Liver (tissue), 8 donors: ENCODE measurements at regions not wholly inside any gene's neighbourhood (a gene's known extent, or its start where the extent isn't known, plus 50 kb on each side); places are given as distances from the start of the nearest gene placed in this dataset.

Experiments
- DNase-seq: peaks from one replicate; pipeline ENCODE4 v3.0.0-alpha.2; 2017; ENCODE audit warnings: low spot score
- H3K27ac ChIP-seq, 2 donors: one replicate each; pipeline ENCODE4 v1.7.0; 2013; ENCODE audit warnings: inconsistent platforms in 2 of 2, low read length in 2 of 2, control low read depth in 1 of 2, low read depth in 1 of 2, mild to moderate bottlenecking in 1 of 2
- H3K27me3 ChIP-seq, 4 donors: one replicate each; pipeline versions ENCODE4 v1.6.1 to v1.7.0; 2013; ENCODE audit warnings: low read length in 3 of 4, inconsistent platforms in 1 of 4, mild to moderate bottlenecking in 1 of 4, moderate library complexity in 1 of 4; ENCODE audit not compliant: control insufficient read depth in 4 of 4, insufficient read depth in 4 of 4
- H3K36me3 ChIP-seq, 4 donors: one replicate each; pipeline versions ENCODE4 v1.6.1 to v1.7.0; 2013; ENCODE audit warnings: low read length in 3 of 4, mild to moderate bottlenecking in 3 of 4, low read depth in 1 of 4, moderate library complexity in 1 of 4; ENCODE audit not compliant: control insufficient read depth in 4 of 4, insufficient read depth in 3 of 4
- H3K4me1 ChIP-seq, 4 donors: one replicate each; pipeline versions ENCODE4 v1.6.1 to v1.7.0; 2013; ENCODE audit warnings: low read length in 3 of 4, mild to moderate bottlenecking in 3 of 4, moderate library complexity in 1 of 4; ENCODE audit not compliant: control insufficient read depth in 4 of 4, insufficient read depth in 4 of 4
- H3K4me3 ChIP-seq, 3 donors: one replicate each; pipeline versions ENCODE4 v1.6.1 to v1.7.0; 2013; ENCODE audit warnings: low read length in 3 of 3, control low read depth in 1 of 3, low read depth in 1 of 3, mild to moderate bottlenecking in 1 of 3
- H3K9ac ChIP-seq, 2 donors: one replicate each; pipeline ENCODE4 v1.7.0; 2013; ENCODE audit warnings: low read length in 2 of 2, mild to moderate bottlenecking in 2 of 2, moderate library complexity in 2 of 2, control low read depth in 1 of 2, low read depth in 1 of 2
- H3K9me3 ChIP-seq, 4 donors: one replicate each; pipeline versions ENCODE4 v1.6.1 to v1.7.0; 2013; ENCODE audit warnings: low read length in 3 of 4; ENCODE audit not compliant: control insufficient read depth in 4 of 4
- EGR1 ChIP-seq, 2 donors: IDR thresholded peaks; 2 replicates each; pipeline ENCODE4 v1.6.1; 2016 to 2018; ENCODE audit warnings: antibody characterized with exemption in 2 of 2, low read depth in 2 of 2
- FOXA1 ChIP-seq: IDR thresholded peaks from 2 replicates; pipeline ENCODE4 v1.6.1; 2016; ENCODE audit warnings: antibody characterized with exemption
- GABPA ChIP-seq, 2 donors: IDR thresholded peaks in 1 of 2; conservative IDR thresholded peaks in 1 of 2; 2 replicates each; pipeline ENCODE4 v1.6.1; 2016; ENCODE audit warnings: antibody characterized with exemption in 2 of 2, mild to moderate bottlenecking in 1 of 2, moderate library complexity in 1 of 2
- HNF4A ChIP-seq, 2 donors: conservative IDR thresholded peaks; 2 replicates each; pipeline ENCODE4 v1.6.1; 2016; ENCODE audit warnings: antibody characterized with exemption in 2 of 2, mild to moderate bottlenecking in 2 of 2
- HNF4G ChIP-seq: IDR thresholded peaks from 2 replicates; pipeline ENCODE4 v1.6.1; 2016; ENCODE audit warnings: antibody characterized with exemption
- JUND ChIP-seq, 2 donors: IDR thresholded peaks; 2 replicates each; pipeline ENCODE4 v1.6.1; 2016; ENCODE audit warnings: antibody characterized with exemption in 2 of 2
- NR2F2 ChIP-seq: IDR thresholded peaks from 2 replicates; pipeline ENCODE4 v1.6.1; 2016; ENCODE audit warnings: antibody characterized with exemption
- RAD21 ChIP-seq, 2 donors: IDR thresholded peaks; 2 replicates each; pipeline ENCODE4 v1.6.1; 2016; ENCODE audit warnings: antibody characterized with exemption in 2 of 2, mild to moderate bottlenecking in 2 of 2
- RXRA ChIP-seq, 2 donors: IDR thresholded peaks; 2 replicates each; pipeline ENCODE4 v1.6.1; 2017 to 2018; ENCODE audit warnings: antibody characterized with exemption in 2 of 2, mild to moderate bottlenecking in 1 of 2
- SP1 ChIP-seq: IDR thresholded peaks from 2 replicates; pipeline ENCODE4 v1.6.1; 2018; ENCODE audit warnings: antibody characterized with exemption, mild to moderate bottlenecking
- TAF1 ChIP-seq: conservative IDR thresholded peaks from 2 replicates; pipeline ENCODE4 v1.6.1; 2016; ENCODE audit warnings: antibody characterized with exemption, mild to moderate bottlenecking
- YY1 ChIP-seq: IDR thresholded peaks from 2 replicates; pipeline ENCODE4 v1.6.1; 2016; ENCODE audit warnings: antibody characterized with exemption, mild to moderate bottlenecking
- whole genome bisulfite sequencing: extraction: QIAGEN DNeasy Blood & Tissue Kit; methylation state at CpG from one replicate; pipeline ENCODE4 v1.1.7; 2013; 5-methylcytosine and 5-hydroxymethylcytosine counted together
- TF ChIP-seq, protein P1 (sequence below): fragments of 150-350 bp; IDR thresholded peaks from 2 replicates; pipeline ENCODE4 v1.5.1; 2017; ENCODE audit warnings: improper control_type of control experiment, low read depth, low read length; ENCODE audit not compliant: missing input control
- TF ChIP-seq, protein P2 (sequence below): IDR thresholded peaks from 2 replicates; pipeline ENCODE4 v1.6.1; 2016; ENCODE audit warnings: antibody characterized with exemption, mild to moderate bottlenecking
- TF ChIP-seq, protein P3 (sequence below): IDR thresholded peaks from 2 replicates; pipeline ENCODE4 v1.6.1; 2016; ENCODE audit warnings: antibody characterized with exemption
- TF ChIP-seq, protein P4 (sequence below): IDR thresholded peaks from 2 replicates; pipeline ENCODE4 v1.6.1; 2016; ENCODE audit warnings: antibody characterized with exemption
- TF ChIP-seq, protein P5 (sequence below): IDR thresholded peaks from 2 replicates; pipeline ENCODE4 v1.6.1; 2016; ENCODE audit warnings: antibody characterized with exemption
- donor health status: healthy.
- donor health status: healthy.
- donor health status: healthy.
- donor health status: healthy.
- donor health status: healthy.

DNA sequence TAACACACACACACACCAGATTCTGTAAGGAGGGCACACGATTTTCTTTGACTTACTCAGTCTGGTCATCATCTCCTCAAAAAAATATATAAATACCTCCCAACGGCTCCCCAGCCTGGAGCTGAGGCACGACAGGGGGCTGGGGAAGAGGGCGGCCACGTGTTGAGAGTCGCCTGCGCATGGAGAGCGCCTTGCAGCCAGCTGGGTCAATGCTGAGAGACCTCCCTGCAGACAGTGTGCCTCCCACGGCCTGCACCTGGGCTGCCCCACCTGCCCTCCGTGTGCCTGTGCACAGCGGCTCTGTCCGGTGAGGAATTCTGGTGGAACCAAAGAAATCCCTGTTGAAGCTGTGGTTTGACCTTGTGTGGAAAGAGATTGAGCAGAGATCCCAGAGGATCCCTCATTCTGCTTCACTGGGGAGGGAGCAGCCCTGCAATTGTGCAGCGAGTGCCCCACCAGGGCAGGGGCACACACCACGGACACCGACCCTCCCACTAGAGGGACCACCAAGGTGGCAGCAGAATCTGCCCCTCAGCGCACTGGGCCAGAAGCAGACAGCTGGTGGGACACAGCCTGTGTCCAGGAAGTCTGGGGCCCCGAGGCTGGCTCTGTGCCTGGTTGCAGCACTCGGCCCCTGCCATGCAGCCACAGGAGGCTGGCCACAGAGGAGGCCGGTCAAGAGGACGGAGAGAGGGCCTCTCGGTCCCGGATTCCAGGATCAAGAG lies 150.5 kb upstream of the PPP2R2D start:
- no peak overlapping the region for H3K9ac ChIP-seq
- peaks cover 0 to 8% (median 5%) of the 10 kb centered on the region in 4 donors for H3K4me1 ChIP-seq
- WGBS = 86% methylated on average over 22 of the region's 22 CpGs
- no peaks in the 10 kb centered on the region for H3K36me3 ChIP-seq
- TF ChIP-seq, protein P1, sequence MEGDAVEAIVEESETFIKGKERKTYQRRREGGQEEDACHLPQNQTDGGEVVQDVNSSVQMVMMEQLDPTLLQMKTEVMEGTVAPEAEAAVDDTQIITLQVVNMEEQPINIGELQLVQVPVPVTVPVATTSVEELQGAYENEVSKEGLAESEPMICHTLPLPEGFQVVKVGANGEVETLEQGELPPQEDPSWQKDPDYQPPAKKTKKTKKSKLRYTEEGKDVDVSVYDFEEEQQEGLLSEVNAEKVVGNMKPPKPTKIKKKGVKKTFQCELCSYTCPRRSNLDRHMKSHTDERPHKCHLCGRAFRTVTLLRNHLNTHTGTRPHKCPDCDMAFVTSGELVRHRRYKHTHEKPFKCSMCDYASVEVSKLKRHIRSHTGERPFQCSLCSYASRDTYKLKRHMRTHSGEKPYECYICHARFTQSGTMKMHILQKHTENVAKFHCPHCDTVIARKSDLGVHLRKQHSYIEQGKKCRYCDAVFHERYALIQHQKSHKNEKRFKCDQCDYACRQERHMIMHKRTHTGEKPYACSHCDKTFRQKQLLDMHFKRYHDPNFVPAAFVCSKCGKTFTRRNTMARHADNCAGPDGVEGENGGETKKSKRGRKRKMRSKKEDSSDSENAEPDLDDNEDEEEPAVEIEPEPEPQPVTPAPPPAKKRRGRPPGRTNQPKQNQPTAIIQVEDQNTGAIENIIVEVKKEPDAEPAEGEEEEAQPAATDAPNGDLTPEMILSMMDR = no peak
- no peak for TF ChIP-seq YY1
- no peak for TF ChIP-seq GABPA (IDR thresholded peaks at IDR 0.05 in 1 of 2, conservative IDR thresholded peaks at IDR 0.05 in 1 of 2)
- no peak for TF ChIP-seq EGR1 (IDR thresholded peaks at IDR 0.05; ENCODE audit: low read depth in 2 of 2)
- TF ChIP-seq, protein P2, sequence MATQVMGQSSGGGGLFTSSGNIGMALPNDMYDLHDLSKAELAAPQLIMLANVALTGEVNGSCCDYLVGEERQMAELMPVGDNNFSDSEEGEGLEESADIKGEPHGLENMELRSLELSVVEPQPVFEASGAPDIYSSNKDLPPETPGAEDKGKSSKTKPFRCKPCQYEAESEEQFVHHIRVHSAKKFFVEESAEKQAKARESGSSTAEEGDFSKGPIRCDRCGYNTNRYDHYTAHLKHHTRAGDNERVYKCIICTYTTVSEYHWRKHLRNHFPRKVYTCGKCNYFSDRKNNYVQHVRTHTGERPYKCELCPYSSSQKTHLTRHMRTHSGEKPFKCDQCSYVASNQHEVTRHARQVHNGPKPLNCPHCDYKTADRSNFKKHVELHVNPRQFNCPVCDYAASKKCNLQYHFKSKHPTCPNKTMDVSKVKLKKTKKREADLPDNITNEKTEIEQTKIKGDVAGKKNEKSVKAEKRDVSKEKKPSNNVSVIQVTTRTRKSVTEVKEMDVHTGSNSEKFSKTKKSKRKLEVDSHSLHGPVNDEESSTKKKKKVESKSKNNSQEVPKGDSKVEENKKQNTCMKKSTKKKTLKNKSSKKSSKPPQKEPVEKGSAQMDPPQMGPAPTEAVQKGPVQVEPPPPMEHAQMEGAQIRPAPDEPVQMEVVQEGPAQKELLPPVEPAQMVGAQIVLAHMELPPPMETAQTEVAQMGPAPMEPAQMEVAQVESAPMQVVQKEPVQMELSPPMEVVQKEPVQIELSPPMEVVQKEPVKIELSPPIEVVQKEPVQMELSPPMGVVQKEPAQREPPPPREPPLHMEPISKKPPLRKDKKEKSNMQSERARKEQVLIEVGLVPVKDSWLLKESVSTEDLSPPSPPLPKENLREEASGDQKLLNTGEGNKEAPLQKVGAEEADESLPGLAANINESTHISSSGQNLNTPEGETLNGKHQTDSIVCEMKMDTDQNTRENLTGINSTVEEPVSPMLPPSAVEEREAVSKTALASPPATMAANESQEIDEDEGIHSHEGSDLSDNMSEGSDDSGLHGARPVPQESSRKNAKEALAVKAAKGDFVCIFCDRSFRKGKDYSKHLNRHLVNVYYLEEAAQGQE = no peak
- TF ChIP-seq HNF4G = no peak
- no peak for TF ChIP-seq JUND (IDR thresholded peaks at IDR 0.05)
- no peak for TF ChIP-seq FOXA1
- no peak for TF ChIP-seq TAF1
- no peak for TF ChIP-seq NR2F2
- TF ChIP-seq RAD21 (IDR thresholded peaks at IDR 0.05) = no peak
- TF ChIP-seq RXRA (IDR thresholded peaks at IDR 0.05) = no peak
- TF ChIP-seq, protein P3, sequence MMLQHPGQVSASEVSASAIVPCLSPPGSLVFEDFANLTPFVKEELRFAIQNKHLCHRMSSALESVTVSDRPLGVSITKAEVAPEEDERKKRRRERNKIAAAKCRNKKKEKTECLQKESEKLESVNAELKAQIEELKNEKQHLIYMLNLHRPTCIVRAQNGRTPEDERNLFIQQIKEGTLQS = no peak
- TF ChIP-seq, protein P4, sequence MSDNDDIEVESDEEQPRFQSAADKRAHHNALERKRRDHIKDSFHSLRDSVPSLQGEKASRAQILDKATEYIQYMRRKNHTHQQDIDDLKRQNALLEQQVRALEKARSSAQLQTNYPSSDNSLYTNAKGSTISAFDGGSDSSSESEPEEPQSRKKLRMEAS = no peak
- DNase-seq = no peak
- H3K9me3 ChIP-seq = no peaks in the 10 kb centered on the region
- no peaks in the 10 kb centered on the region for H3K27me3 ChIP-seq
- no peak overlapping the region for H3K27ac ChIP-seq
- no peak overlapping the region for H3K4me3 ChIP-seq

DNA sequence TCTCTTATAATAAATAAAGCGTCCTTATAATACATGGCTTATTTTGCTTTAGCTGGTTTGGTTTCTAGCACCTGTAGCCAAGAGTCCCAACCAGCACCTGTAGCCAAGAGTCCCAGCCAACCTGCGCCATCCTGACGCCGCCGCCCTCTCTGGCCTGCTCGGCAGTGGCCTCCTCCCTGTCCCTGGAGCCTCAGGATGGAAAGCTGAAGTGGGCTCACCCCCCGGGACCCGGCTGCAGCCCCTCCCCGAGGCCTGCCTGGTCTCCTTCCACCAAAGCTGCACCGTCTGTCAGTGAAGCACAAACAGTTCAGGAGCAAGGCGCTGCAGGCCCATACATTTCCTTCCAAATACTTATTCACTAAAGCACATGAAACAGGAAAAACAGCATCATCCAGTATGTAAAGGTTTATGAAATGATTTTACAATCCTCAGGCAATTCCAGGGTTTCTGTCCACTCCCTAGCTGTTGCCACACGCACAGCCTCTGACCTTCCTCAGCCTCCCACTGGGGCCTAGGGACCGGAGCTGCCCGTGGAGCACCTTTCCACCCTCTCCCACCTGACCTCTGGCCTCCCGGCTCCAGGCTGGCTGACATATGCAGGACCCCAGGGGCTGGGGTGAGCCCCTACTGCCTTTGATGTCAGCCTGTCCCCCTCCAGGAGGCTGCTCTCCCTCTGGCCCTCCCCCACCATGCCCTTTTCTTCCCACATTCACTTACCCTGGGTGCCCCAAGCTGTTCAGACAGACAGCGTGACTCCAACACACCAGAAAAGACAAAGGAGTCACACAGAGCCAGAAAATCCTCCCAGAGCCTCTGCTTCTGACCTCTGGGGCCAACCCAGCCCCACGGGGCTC lies 149.6 kb upstream of the PPP2R2D start:
- H3K4me1 ChIP-seq = peaks cover 0 to 8% (median 5%) of the 10 kb centered on the region in 4 donors
- H3K4me3 ChIP-seq = no peak overlapping the region
- no peaks in the 10 kb centered on the region for H3K36me3 ChIP-seq
- no peaks in the 10 kb centered on the region for H3K27me3 ChIP-seq
- 84% methylated on average over 17 of the region's 17 CpGs for WGBS
- H3K9me3 ChIP-seq = no peaks in the 10 kb centered on the region
- no peak for DNase-seq
- H3K27ac ChIP-seq = no peak overlapping the region
- no peak overlapping the region for H3K9ac ChIP-seq
- TF ChIP-seq JUND (IDR thresholded peaks at IDR 0.05) (no peak), YY1 (no peak), NR2F2 (no peak), SP1 (no peak), HNF4A (conservative IDR thresholded peaks at IDR 0.05) (no peak), RXRA (IDR thresholded peaks at IDR 0.05) (no peak), EGR1 (IDR thresholded peaks at IDR 0.05; ENCODE audit: low read depth in 2 of 2) (no peak), TAF1 (no peak)
- TF ChIP-seq, protein P5, sequence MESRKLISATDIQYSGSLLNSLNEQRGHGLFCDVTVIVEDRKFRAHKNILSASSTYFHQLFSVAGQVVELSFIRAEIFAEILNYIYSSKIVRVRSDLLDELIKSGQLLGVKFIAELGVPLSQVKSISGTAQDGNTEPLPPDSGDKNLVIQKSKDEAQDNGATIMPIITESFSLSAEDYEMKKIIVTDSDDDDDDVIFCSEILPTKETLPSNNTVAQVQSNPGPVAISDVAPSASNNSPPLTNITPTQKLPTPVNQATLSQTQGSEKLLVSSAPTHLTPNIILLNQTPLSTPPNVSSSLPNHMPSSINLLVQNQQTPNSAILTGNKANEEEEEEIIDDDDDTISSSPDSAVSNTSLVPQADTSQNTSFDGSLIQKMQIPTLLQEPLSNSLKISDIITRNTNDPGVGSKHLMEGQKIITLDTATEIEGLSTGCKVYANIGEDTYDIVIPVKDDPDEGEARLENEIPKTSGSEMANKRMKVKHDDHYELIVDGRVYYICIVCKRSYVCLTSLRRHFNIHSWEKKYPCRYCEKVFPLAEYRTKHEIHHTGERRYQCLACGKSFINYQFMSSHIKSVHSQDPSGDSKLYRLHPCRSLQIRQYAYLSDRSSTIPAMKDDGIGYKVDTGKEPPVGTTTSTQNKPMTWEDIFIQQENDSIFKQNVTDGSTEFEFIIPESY = no peak
- TF ChIP-seq, protein P4 = no peak
- TF ChIP-seq, protein P2 = no peak
- TF ChIP-seq, protein P3 = no peak
